Body of pancreas (tissue), 4 donors: ENCODE measurements at regions not wholly inside any gene's neighbourhood (a gene's known extent, or its start where the extent isn't known, plus 50 kb on each side); places are given as distances from the start of the nearest gene placed in this dataset.

ENCODE experiments used
- ATAC-seq: fragments of 150-250 bp; one replicate; pipeline ENCODE4 v1.9.1; 2016
- DNase-seq, 4 donors: peaks; one replicate each; pipeline ENCODE4 v3.0.0-alpha.2; 2019
- H3K27ac ChIP-seq, 4 donors: fragments of 200-600 bp; sonication (generic); 1 replicate in 3 of 4; 2 replicates in 1 of 4; pipeline versions ENCODE4 v1.5.1 to v1.6.1; 2016 to 2019; ENCODE audit warnings: mild to moderate bottlenecking in 1 of 4, mixed read lengths in 1 of 4, moderate library complexity in 1 of 4
- H3K27me3 ChIP-seq, 2 donors: fragments of 200-600 bp; sonication (generic); one replicate each; pipeline ENCODE4 v1.6.0; 2016; ENCODE audit warnings: mild to moderate bottlenecking in 1 of 2
- H3K36me3 ChIP-seq, 2 donors: fragments of 200-600 bp; sonication (generic); replicated peaks in 1 of 2; 2 replicates each; pipeline ENCODE4 v1.5.1; 2016; ENCODE audit warnings: low read depth in 2 of 2; ENCODE audit not compliant: insufficient read depth in 1 of 2
- H3K4me1 ChIP-seq: fragments of 200-600 bp; sonication (generic); one replicate; pipeline ENCODE4 v1.6.0; 2016
- H3K4me3 ChIP-seq, 2 donors: fragments of 200-600 bp; sonication (generic); 1 replicate in 1 of 2; 2 replicates in 1 of 2; pipeline ENCODE4 v1.5.1; 2016 to 2019
- H3K9me3 ChIP-seq, 3 donors: fragments of 200-600 bp; sonication (generic); 1 replicate in 2 of 3; 2 replicates in 1 of 3; pipeline ENCODE4 v1.5.1; 2016
- POLR2A ChIP-seq, 3 donors: fragments of 450-650 bp; IDR thresholded peaks; one replicate each; pipeline ENCODE4 v1.6.1; 2016; ENCODE audit warnings: antibody characterized with exemption in 3 of 3, mild to moderate bottlenecking in 2 of 3
- WGBS, 2 donors: methylation state at CpG; one replicate each; pipeline ENCODE4 v1.1.5; 2017; 5-methylcytosine and 5-hydroxymethylcytosine counted together
- intact Hi-C: fragments of 100-400 bp; cut with DNase I; formaldehyde crosslinking; loops from one replicate; pipeline ENCODE4 v1.15.1; 2023
- TF ChIP-seq, protein P1 (sequence below), 7 experiments: fragments of 450-650 bp in 4 of 7; fragments of 200-600 bp in 3 of 7; sonication (generic) in 3 of 7; IDR thresholded peaks; one replicate each; pipeline ENCODE4 v1.5.1; 2016 to 2019; ENCODE audit warnings: antibody characterized with exemption in 7 of 7

DNA sequence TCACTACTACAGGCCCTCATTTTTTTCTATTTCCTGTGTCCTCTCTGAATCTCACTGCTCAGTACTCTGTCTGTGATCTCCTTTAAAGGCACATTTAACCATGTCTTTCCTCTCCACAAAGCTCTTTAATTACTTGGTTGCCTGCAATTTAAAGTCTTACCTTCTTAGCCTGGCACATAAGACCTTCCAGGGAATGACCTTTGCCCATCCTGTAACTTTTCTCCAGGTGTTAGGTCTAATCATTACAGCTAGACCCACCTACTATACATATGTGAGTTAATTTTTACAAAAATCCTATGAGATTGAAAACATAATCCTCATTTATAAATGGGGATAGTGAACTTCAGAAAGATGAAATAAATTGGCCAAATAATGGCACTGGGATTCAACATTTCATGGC lies 244.1 kb upstream of the RHOBTB1 start:
- H3K4me3 ChIP-seq = no peak overlapping the region
- H3K4me1 ChIP-seq = peaks cover 20% of the 10 kb centered on the region
- no peaks in the 10 kb centered on the region for H3K36me3 ChIP-seq
- no peaks in the 10 kb centered on the region for H3K9me3 ChIP-seq
- H3K27ac ChIP-seq = no peak overlapping the region
- DNase-seq (no peak), ATAC-seq (no peak)
- intact Hi-C loops = loop anchor here (10.0 kb wide), 1 partner anchor 53 kb away; no protein-coding TSS in a partner anchor
- TF ChIP-seq, protein P1, sequence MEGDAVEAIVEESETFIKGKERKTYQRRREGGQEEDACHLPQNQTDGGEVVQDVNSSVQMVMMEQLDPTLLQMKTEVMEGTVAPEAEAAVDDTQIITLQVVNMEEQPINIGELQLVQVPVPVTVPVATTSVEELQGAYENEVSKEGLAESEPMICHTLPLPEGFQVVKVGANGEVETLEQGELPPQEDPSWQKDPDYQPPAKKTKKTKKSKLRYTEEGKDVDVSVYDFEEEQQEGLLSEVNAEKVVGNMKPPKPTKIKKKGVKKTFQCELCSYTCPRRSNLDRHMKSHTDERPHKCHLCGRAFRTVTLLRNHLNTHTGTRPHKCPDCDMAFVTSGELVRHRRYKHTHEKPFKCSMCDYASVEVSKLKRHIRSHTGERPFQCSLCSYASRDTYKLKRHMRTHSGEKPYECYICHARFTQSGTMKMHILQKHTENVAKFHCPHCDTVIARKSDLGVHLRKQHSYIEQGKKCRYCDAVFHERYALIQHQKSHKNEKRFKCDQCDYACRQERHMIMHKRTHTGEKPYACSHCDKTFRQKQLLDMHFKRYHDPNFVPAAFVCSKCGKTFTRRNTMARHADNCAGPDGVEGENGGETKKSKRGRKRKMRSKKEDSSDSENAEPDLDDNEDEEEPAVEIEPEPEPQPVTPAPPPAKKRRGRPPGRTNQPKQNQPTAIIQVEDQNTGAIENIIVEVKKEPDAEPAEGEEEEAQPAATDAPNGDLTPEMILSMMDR (IDR thresholded peaks at IDR 0.05) = no peak
- no peaks in the 10 kb centered on the region for H3K27me3 ChIP-seq

DNA sequence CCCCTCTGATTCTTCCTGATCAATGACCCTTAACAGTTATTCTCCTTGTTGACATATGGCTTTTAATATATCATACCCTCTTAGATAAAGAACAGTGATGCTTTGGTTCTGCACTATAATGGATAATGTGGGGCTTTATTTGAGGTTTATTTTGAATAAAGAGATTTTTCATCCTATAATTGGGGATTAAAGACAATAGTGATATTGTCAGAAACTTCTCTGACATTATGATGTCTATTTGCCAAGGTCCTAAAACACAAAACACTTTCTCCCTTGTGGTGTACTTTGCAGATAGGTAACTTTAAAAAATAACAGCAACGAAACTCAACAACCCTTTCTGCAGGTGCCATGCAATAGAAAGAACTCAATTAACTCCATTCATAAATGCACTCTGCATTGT lies 243.6 kb upstream of the RHOBTB1 start:
- DNase-seq (no peak), ATAC-seq (no peak)
- no peaks in the 10 kb centered on the region for H3K36me3 ChIP-seq
- H3K27me3 ChIP-seq = no peaks in the 10 kb centered on the region
- H3K27ac ChIP-seq = no peak overlapping the region
- 83% methylated on average over 1 of the region's 1 CpG for WGBS, 2 donors
- no peaks in the 10 kb centered on the region for H3K9me3 ChIP-seq
- intact Hi-C loops = loop anchor here (10.0 kb wide), 1 partner anchor 53 kb away; no protein-coding TSS in a partner anchor
- TF ChIP-seq, protein P1 (IDR thresholded peaks at IDR 0.05) = no peak
- no peak for TF ChIP-seq POLR2A (IDR thresholded peaks at IDR 0.05)
- no peak overlapping the region for H3K4me3 ChIP-seq
- peaks cover 21% of the 10 kb centered on the region for H3K4me1 ChIP-seq

DNA sequence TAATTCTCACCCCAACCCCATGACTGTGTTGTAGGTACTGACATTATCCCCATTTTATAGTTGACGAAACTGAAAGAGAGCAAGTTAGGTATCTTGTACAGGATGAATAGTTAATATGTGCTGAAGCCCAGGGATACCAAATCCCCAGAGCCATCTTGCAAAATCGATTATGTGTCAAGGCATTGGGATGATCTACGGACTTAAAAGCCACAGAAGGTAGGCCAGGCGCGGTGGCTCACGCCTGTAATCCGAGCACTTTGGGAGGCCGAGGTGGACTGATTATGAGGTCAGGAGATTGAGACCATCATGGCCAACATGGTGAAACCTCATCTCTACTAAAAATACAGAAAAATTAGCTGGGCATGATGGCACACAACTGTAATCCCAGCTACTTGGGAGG lies 242.4 kb upstream of the RHOBTB1 start:
- WGBS, 2 donors = 93 to 96% methylated on average over 8 of the region's 8 CpGs
- no peak for TF ChIP-seq POLR2A (IDR thresholded peaks at IDR 0.05)
- TF ChIP-seq, protein P1 (IDR thresholded peaks at IDR 0.05) = no peak
- no peak for ATAC-seq
- Histone ChIP-seq H3K4me1 (peaks cover 31% of the 10 kb centered on the region), H3K9me3 (no peaks in the 10 kb centered on the region), H3K4me3 (no peak overlapping the region), H3K27me3 (no peaks in the 10 kb centered on the region), H3K36me3 (no peaks in the 10 kb centered on the region), H3K27ac (no peak overlapping the region)
- no peak for DNase-seq
- intact Hi-C loops = loop anchor here (10.0 kb wide), 1 partner anchor 52 kb away; no protein-coding TSS in a partner anchor

DNA sequence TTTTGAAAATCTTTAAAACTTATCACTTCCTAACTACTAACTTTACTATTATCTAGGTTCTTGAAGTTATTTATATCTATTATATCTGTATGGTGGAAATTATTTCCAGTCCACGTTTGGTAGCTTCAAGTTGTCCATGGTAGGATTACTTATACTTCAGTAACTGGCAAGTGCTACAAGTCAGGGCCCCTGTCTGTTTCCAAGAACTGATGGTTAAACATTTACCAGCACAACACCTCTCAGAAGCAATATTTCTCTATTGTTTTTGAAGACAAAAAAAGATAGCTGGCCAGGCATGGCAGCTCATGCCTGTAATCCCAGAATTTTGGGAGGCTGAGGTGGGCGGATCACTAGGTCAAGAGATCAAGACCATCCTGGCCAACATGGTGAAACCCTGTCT lies 240.4 kb upstream of the RHOBTB1 start:
- intact Hi-C loops = loop anchor here (10.0 kb wide), 1 partner anchor 50 kb away; no protein-coding TSS in a partner anchor
- no peak for ATAC-seq

DNA sequence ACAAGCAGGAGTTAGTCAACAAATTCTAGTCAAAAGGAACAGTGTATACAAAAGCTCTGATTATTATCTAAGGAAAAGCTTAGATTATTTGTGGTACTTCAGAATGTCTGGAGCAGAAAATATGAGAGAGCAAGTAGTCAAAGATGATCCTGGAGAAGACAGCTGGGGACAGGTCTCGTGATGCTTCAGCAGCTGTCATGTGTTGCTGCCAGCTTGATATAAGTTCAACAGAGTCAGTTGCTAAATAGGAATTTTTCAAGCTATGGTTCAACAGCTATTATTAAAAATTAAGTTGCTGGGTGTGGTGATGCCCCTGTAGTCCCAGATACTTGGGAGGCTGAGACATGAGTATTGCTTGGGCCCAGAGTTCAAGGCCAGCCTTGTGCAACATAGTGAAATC lies 240.0 kb upstream of the RHOBTB1 start:
- 87 to 94% methylated on average over 1 of the region's 1 CpG for WGBS, 2 donors
- TF ChIP-seq, protein P1 (IDR thresholded peaks at IDR 0.05) = no peak
- no peak for TF ChIP-seq POLR2A (IDR thresholded peaks at IDR 0.05)
- Histone ChIP-seq H3K9me3 (no peaks in the 10 kb centered on the region), H3K27ac (no peak overlapping the region), H3K4me3 (no peak overlapping the region), H3K36me3 (no peaks in the 10 kb centered on the region), H3K27me3 (no peaks in the 10 kb centered on the region), H3K4me1 (peaks cover 46% of the 10 kb centered on the region)
- intact Hi-C loops = loop anchor here (10.0 kb wide), 1 partner anchor 49 kb away; no protein-coding TSS in a partner anchor
- ATAC-seq (no peak), DNase-seq (no peak)

More for the DNA sequence above, 240.4 kb upstream of the RHOBTB1 start:
- Histone ChIP-seq H3K4me3 (no peak overlapping the region), H3K27me3 (no peaks in the 10 kb centered on the region), H3K27ac (no peak overlapping the region), H3K9me3 (no peaks in the 10 kb centered on the region), H3K36me3 (no peaks in the 10 kb centered on the region), H3K4me1 (peaks cover 42% of the 10 kb centered on the region)
- WGBS, 2 donors = 57 to 70% methylated on average over 2 of the region's 2 CpGs
- DNase-seq = peak in 1 of 4 donors; percentile 14
- TF ChIP-seq, protein P1 (IDR thresholded peaks at IDR 0.05) = no peak
- no peak for TF ChIP-seq POLR2A (IDR thresholded peaks at IDR 0.05)
